ENCODE measurements at regions not wholly inside any gene's neighbourhood (a gene's known extent, or its start where the extent isn't known, plus 50 kb on each side); places are given as distances from the start of the nearest gene placed in this dataset.

GRCh38 chr13:50141375-50141975 is 126.2 kb downstream of the KCNRG start:
- TF ChIP-seq CTCF (IDR thresholded peaks at IDR 0.05) (no peak), EZH2 (IDR thresholded peaks at IDR 0.05; ENCODE audit: borderline replicate concordance, insufficient read depth, low read depth, low read length, poor library complexity, severe bottlenecking) (no peak)
